C4-2B (cell line): ENCODE measurements at regions not wholly inside any gene's neighbourhood (a gene's known extent, or its start where the extent isn't known, plus 50 kb on each side); places are given as distances from the start of the nearest gene placed in this dataset.

Source experiments
- H3K27ac ChIP-seq: fragments of 450-650 bp; 2 replicates; pipeline ENCODE4 v1.5.1; 2017
- CTCF ChIP-seq: fragments of 450-650 bp; conservative IDR thresholded peaks from 2 replicates; pipeline ENCODE4 v1.5.1; 2017; ENCODE audit warnings: mild to moderate bottlenecking
- ZFX ChIP-seq: fragments of 450-650 bp; IDR thresholded peaks from 2 replicates; pipeline ENCODE4 v1.6.1; 2017

GRCh38 chr7:130931423-130931822 is 197.4 kb upstream of the KLF14 start:
- no peak for TF ChIP-seq CTCF
- no peak for TF ChIP-seq ZFX
- H3K27ac ChIP-seq = no peak overlapping the region

- TF ChIP-seq ZFX (no peak), CTCF (no peak)
- no peak overlapping the region for H3K27ac ChIP-seq
These were observed 198.1 kb upstream of the KLF14 start for GRCh38 chr7:130932088-130932487.

DNA sequence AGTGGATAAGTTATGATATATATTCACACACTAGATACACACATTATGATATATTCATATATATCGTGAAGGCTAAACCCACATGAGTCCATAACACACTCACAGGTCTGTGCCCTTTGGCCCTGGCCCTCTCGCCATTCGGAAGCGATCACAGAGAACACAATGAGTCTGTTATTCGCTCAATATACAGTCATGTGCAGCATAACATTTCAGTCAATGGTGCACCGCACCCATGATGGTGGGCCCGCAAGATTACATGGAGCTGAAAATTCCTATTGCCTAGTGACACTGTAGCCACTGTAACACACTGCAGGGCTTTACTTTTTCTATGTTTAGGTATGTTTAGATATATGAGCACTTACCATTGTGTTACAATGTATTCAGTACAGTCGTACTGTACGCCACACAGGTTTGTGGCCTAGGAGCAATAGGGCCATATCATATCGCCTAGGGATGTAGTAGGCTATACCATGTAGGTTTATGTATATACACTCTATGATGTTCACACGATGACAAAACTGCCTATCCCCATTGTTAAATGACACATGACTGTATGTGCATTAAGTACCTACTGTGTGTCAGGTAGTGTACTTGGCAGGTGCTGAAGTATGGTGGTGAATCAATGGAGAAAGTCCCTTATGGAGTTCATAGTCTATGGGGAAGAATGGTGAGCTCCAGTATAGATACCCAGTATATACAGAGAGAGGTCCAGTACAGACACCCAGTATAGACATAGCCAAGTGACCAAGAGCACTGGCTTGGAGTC is 198.8 kb upstream of the KLF14 start:
- no peak for TF ChIP-seq CTCF
- no peak overlapping the region for H3K27ac ChIP-seq

DNA sequence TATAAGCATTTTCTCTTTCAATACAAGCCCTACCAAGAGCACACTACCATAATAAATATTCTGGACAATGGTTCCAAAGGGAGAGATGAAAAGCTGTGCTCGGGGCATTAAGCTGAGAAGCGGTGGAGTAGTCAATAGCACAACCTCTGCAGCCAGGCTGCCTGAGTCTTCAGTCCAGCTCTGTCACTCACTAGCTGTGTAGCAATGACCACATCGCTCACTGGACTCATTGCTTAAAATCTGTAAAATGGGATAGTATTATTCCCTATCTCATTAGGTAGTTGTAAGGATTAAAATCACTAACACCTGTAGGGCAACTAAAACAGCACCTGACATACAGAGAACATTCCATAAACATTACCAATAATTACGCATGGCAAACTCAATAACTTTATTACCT is 199.9 kb upstream of the KLF14 start:
- H3K27ac ChIP-seq = no peak overlapping the region
- no peak for TF ChIP-seq CTCF
- TF ChIP-seq ZFX = no peak

- no peak for TF ChIP-seq CTCF
- no peak for TF ChIP-seq ZFX
- H3K27ac ChIP-seq = no peak overlapping the region
These were observed 201.7 kb upstream of the KLF14 start for GRCh38 chr7:130935564-130936157.

GRCh38 chr7:130936202-130936931 is 202.4 kb upstream of the KLF14 start:
- TF ChIP-seq ZFX (no peak), CTCF (no peak)
- no peak overlapping the region for H3K27ac ChIP-seq

GRCh38 chr7:130937016-130937415 is 203.0 kb upstream of the KLF14 start:
- TF ChIP-seq ZFX (no peak), CTCF (no peak)
- no peak overlapping the region for H3K27ac ChIP-seq
